Brain microvascular endothelial cell (primary cell): ENCODE measurements at regions not wholly inside any gene's neighbourhood (a gene's known extent, or its start where the extent isn't known, plus 50 kb on each side); places are given as distances from the start of the nearest gene placed in this dataset.

Experiments
- DNase-seq: peaks from one replicate; pipeline ENCODE4 v3.0.0-alpha.2; 2020
- H3K27ac ChIP-seq: fragments of 250-450 bp; sonication (Bioruptor Pico); 2 replicates; pipeline ENCODE4 v1.5.1; 2020; ENCODE audit warnings: mild to moderate bottlenecking, moderate library complexity
- H3K27me3 ChIP-seq: fragments of 250-450 bp; sonication (Bioruptor Pico); replicated peaks from 2 replicates; pipeline ENCODE4 v1.5.1; 2020; ENCODE audit warnings: mild to moderate bottlenecking
- H3K36me3 ChIP-seq: fragments of 250-450 bp; sonication (Bioruptor Pico); replicated peaks from 2 replicates; pipeline ENCODE4 v1.5.1; 2020; ENCODE audit warnings: mild to moderate bottlenecking
- H3K4me3 ChIP-seq: 2 replicates; pipeline ENCODE4 v1.5.1; 2011; ENCODE audit warnings: low read depth, mild to moderate bottlenecking, control low read depth, low read length, moderate library complexity
- in situ Hi-C: cut with HindIII; loops from 2 replicates; pipeline ENCODE4 v1.10.0; 2017; ENCODE audit warnings: low sequenced_read_pairs, low pct_ligation_motif_present
- TF ChIP-seq, protein P1 (sequence below): IDR thresholded peaks from 2 replicates; pipeline ENCODE4 v1.5.1; 2011; ENCODE audit warnings: low read depth, mild to moderate bottlenecking, moderate library complexity, low read length, control low read depth, inconsistent platforms; ENCODE audit errors: missing control alignments

DNA sequence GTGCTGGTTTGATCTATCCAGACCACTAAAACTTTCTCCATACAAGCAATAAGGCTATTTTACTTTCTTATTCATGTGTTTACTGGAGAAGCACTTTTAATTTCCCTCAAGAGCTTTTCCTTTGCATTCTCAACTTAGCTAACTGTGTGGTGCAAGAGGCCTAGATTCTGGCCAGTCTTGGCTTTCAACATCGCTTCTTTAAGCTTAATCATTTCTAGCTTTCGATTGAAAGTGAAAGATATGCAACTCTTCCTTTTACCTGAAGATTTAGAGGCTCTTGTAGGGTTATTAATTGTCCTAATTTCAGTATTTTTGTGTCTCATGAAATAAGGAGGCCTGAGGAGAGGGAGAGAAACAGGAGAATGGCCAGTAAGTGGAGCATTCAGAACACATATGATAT lies 234.8 kb upstream of the GADL1 start:
- Histone ChIP-seq H3K27me3 (no peaks in the 10 kb centered on the region), H3K4me3 (no peak overlapping the region), H3K27ac (no peak overlapping the region), H3K36me3 (no peaks in the 10 kb centered on the region)
- TF ChIP-seq, protein P1, sequence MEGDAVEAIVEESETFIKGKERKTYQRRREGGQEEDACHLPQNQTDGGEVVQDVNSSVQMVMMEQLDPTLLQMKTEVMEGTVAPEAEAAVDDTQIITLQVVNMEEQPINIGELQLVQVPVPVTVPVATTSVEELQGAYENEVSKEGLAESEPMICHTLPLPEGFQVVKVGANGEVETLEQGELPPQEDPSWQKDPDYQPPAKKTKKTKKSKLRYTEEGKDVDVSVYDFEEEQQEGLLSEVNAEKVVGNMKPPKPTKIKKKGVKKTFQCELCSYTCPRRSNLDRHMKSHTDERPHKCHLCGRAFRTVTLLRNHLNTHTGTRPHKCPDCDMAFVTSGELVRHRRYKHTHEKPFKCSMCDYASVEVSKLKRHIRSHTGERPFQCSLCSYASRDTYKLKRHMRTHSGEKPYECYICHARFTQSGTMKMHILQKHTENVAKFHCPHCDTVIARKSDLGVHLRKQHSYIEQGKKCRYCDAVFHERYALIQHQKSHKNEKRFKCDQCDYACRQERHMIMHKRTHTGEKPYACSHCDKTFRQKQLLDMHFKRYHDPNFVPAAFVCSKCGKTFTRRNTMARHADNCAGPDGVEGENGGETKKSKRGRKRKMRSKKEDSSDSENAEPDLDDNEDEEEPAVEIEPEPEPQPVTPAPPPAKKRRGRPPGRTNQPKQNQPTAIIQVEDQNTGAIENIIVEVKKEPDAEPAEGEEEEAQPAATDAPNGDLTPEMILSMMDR, result no peak
- no peak for DNase-seq
- in situ Hi-C loops, result loop anchor here (25.0 kb wide), 1 partner anchor 367 kb away; no protein-coding TSS in a partner anchor

DNA sequence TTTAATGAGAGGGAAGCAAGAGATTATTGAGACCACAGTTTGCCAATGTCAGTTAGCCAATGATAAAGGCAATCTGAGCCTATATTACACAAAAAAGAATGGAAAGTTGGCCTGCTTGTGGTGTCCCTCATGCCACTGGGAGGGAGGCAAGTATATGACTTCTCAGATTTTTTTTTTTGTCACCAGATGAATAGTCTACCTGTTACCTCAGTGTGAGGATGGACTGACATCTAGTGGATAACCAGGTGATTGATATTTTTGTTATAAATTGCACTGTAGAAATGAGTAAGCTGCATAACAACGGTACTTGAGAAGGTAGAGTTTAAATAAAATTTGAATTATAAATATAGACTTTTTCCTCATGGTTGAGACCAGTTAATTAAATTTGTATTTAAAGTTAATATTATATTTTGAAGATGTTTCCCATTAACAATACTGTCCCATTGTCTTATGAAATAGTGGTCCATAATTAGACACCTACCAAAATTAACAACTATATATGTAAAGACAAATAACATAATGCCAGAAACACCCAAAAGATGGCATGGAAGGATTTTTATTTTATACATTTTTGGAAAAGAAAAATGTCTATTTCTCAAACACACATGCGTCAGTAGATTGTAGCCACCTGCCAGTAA lies 237.8 kb upstream of the GADL1 start:
- peak; percentile 11 for DNase-seq
- TF ChIP-seq, protein P1, result peak; percentile 49
- Histone ChIP-seq H3K27ac (no peak overlapping the region), H3K4me3 (no peak overlapping the region), H3K36me3 (no peaks in the 10 kb centered on the region), H3K27me3 (no peaks in the 10 kb centered on the region)
- in situ Hi-C loops, result loop anchor here (25.0 kb wide), 1 partner anchor 370 kb away; no protein-coding TSS in a partner anchor

DNA sequence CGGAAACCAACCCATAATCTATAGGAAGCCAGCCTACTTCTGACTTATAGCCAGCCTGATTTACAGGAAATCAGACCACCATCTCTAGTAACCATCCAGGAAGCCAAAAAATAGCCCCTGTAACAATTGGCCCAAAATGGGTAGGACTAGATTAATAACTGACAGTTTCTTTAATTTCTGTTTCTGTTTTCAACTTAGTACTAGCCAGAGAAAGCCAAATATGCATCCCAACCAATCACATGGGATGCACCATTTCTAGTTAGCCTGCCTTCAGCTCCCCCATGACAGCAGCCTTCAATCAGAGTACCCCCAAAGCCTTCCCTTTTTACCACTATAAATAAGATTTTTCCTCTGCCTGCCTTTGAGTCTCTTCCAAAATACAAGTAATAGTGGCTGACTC lies 239.1 kb upstream of the GADL1 start:
- Histone ChIP-seq H3K27me3 (no peaks in the 10 kb centered on the region), H3K27ac (no peak overlapping the region), H3K4me3 (no peak overlapping the region), H3K36me3 (no peaks in the 10 kb centered on the region)
- TF ChIP-seq, protein P1, result no peak
- no peak for DNase-seq
- in situ Hi-C loops, result loop anchor here (25.0 kb wide), 1 partner anchor 371 kb away; no protein-coding TSS in a partner anchor

DNA sequence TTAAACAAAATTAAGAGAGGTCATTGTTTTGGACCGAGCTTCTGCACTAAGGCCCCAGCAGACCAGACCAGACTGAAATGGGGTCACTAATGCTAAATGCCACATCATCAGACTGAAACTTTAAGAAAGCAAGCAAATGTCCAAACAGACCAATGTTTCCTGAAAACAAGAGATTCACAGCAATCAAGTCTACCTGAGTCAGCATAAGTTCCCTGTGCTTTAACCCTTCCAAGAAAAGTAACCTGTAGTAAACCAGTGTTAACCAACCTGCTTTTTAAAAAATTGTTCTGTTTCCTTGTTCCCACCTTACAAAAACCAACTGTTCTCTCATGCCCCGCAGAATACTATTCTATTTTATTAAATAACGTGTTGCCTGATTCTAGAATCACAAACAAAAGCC lies 241.1 kb upstream of the GADL1 start:
- TF ChIP-seq, protein P1, result no peak
- DNase-seq, result no peak
- Histone ChIP-seq H3K4me3 (no peak overlapping the region), H3K27me3 (no peaks in the 10 kb centered on the region), H3K36me3 (no peaks in the 10 kb centered on the region), H3K27ac (no peak overlapping the region)
- in situ Hi-C loops, result loop anchor here (25.0 kb wide), 1 partner anchor 373 kb away; no protein-coding TSS in a partner anchor

DNA sequence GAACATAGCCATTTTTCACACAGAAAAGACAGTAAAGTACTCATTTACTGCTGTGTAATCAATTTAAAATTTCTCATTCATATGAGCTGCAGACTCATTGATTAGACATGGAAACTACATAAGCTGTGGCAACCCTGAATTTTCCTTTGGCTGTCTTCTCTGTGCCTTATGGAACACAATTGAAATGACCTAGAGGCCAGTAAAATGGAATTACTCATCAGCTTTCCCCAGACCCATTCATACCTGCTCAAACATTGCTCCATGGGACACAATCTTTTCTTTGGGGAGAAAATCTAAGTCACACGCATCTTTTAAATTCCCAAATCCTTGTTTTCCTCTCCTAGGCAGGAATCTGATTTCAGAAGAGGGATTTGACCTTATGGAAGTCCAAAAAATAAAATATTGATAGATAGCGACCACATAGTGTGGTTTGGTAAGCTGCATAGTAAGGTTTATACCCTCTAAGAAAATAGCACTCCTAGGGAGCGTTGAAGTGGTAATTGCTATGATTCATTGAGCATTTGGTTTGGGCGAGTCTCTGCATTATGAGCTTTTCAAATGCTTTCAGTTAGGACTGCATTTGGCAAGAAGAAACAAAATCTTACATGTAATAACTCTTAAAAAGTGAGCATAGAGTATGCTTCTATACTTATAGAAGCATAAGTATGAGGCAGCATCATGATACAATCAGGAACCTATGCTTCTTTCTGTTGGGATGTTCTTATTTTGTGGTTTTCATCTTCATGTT lies 243.4 kb upstream of the GADL1 start:
- Histone ChIP-seq H3K27ac (no peak overlapping the region), H3K4me3 (no peak overlapping the region), H3K27me3 (no peaks in the 10 kb centered on the region), H3K36me3 (no peaks in the 10 kb centered on the region)
- in situ Hi-C loops, result loop anchor here (25.0 kb wide), 1 partner anchor 376 kb away; no protein-coding TSS in a partner anchor
- TF ChIP-seq, protein P1, result no peak
- DNase-seq, result no peak
